HEK293 (cell line): ENCODE measurements at regions not wholly inside any gene's neighbourhood (a gene's known extent, or its start where the extent isn't known, plus 50 kb on each side); places are given as distances from the start of the nearest gene placed in this dataset.

Experiments used
- TCF7L2 ChIP-seq: IDR thresholded peaks from 2 replicates; pipeline ENCODE4 v1.6.1; 2011; ENCODE audit warnings: low read depth, mild to moderate bottlenecking, inconsistent platforms, low read length, moderate library complexity, borderline replicate concordance
- ZBTB1 ChIP-seq: fragments of 450-650 bp; formaldehyde crosslinking; IDR thresholded peaks from 2 replicates; pipeline ENCODE4 v1.5.1; 2016; ENCODE audit warnings: missing biosample characterization, missing genetic modification characterization
- TF ChIP-seq, protein P1 (sequence below): fragments of 450-650 bp; formaldehyde crosslinking; IDR thresholded peaks from 2 replicates; pipeline ENCODE4 v1.5.1; 2016; ENCODE audit warnings: missing biosample characterization, missing genetic modification characterization

DNA sequence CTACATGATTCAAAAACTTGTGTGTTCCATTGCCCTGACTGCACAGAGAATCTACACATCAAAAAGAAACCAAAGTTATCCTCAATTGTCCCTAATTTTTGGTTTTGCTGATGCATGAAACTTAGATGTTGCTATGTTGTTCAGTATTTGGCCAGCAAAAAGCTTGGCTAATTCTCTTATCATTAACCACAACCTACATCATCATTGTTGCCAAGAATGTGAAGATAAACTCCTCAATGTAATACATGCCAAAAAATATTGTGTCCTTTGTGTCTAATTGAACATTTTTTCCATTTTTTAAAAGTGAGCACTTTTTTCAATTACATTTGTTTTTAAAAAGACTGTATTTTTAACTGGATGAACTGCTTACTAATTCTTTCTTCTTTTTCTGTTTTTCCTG, 268.0 kb upstream of the SEMA3D start:
- TF ChIP-seq TCF7L2 (no peak), ZBTB1 (tag by site-specific recombination) (no peak)
- TF ChIP-seq, protein P1, sequence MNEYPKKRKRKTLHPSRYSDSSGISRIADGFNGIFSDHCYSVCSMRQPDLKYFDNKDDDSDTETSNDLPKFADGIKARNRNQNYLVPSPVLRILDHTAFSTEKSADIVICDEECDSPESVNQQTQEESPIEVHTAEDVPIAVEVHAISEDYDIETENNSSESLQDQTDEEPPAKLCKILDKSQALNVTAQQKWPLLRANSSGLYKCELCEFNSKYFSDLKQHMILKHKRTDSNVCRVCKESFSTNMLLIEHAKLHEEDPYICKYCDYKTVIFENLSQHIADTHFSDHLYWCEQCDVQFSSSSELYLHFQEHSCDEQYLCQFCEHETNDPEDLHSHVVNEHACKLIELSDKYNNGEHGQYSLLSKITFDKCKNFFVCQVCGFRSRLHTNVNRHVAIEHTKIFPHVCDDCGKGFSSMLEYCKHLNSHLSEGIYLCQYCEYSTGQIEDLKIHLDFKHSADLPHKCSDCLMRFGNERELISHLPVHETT (tag by site-specific recombination), result no peak
